Common myeloid progenitor, CD34-positive (primary cell): ENCODE measurements at regions not wholly inside any gene's neighbourhood (a gene's known extent, or its start where the extent isn't known, plus 50 kb on each side); places are given as distances from the start of the nearest gene placed in this dataset.

Source experiments
- CTCF ChIA-PET: fragments of 350-600 bp; sonication (Branson Sonifier 250); formaldehyde crosslinking; loops from one replicate; lab custom pipeline; 2021; ENCODE audit warnings: antibody characterized with exemption; lab: Charles Lee
- POLR2A ChIA-PET: fragments of 350-600 bp; sonication (Branson Sonifier 250); formaldehyde crosslinking; loops from one replicate; lab custom pipeline; 2021; ENCODE audit warnings: antibody characterized with exemption; lab: Charles Lee
- DNase-seq, 3 donors: peaks; one replicate each; pipeline versions ENCODE4 v3.0.0 to v3.0.0-alpha.2; 2013
- H3K27ac ChIP-seq, 2 experiments: 1 replicate in 1 of 2; 2 replicates in 1 of 2; pipeline ENCODE4 v1.7.0; 2013; ENCODE audit warnings: inconsistent platforms in 2 of 2, low read length in 2 of 2, mild to moderate bottlenecking in 2 of 2, low read depth in 1 of 2, moderate library complexity in 1 of 2; ENCODE audit not compliant: severe bottlenecking in 2 of 2, insufficient read depth in 1 of 2, poor library complexity in 1 of 2
- H3K27me3 ChIP-seq, 5 experiments: replicated peaks in 2 of 5; 1 replicate in 3 of 5; 2 replicates in 2 of 5; pipeline versions ENCODE4 v1.6.1 to v1.7.0; 2013; ENCODE audit warnings: low read length in 4 of 5, mild to moderate bottlenecking in 2 of 5, moderate library complexity in 2 of 5, inconsistent platforms in 1 of 5; ENCODE audit not compliant: insufficient read depth in 5 of 5, control insufficient read depth in 4 of 5
- H3K36me3 ChIP-seq, 4 experiments: 1 replicate in 2 of 4; 2 replicates in 2 of 4; pipeline versions ENCODE4 v1.6.1 to v1.7.0; 2013; ENCODE audit warnings: low read length in 3 of 4, control low read depth in 1 of 4, mild to moderate bottlenecking in 1 of 4; ENCODE audit not compliant: control insufficient read depth in 4 of 4, insufficient read depth in 4 of 4
- H3K4me1 ChIP-seq, 4 experiments: 1 replicate in 3 of 4; 2 replicates in 1 of 4; pipeline versions ENCODE4 v1.6.1 to v1.7.1; 2013; ENCODE audit warnings: low read length in 3 of 4, mild to moderate bottlenecking in 3 of 4, control low read depth in 1 of 4, inconsistent platforms in 1 of 4, moderate library complexity in 1 of 4; ENCODE audit not compliant: control insufficient read depth in 4 of 4, insufficient read depth in 4 of 4; ENCODE audit errors: control extremely low read depth in 1 of 4
- H3K4me3 ChIP-seq, 7 experiments: 1 replicate in 4 of 7; 2 replicates in 3 of 7; pipeline versions ENCODE4 v1.5.1 to v1.7.0; 2013; ENCODE audit warnings: mild to moderate bottlenecking in 7 of 7, low read length in 6 of 7, moderate library complexity in 6 of 7, inconsistent platforms in 2 of 7, low read depth in 2 of 7, control low read depth in 1 of 7; ENCODE audit not compliant: insufficient read depth in 4 of 7, control insufficient read depth in 1 of 7; ENCODE audit errors: extremely low read depth in 1 of 7
- H3K9me3 ChIP-seq, 5 experiments: 1 replicate in 4 of 5; 2 replicates in 1 of 5; pipeline versions ENCODE4 v1.6.1 to v1.7.1; 2013; ENCODE audit warnings: low read length in 4 of 5, mild to moderate bottlenecking in 2 of 5, inconsistent platforms in 1 of 5, low read depth in 1 of 5, moderate library complexity in 1 of 5; ENCODE audit not compliant: control insufficient read depth in 4 of 5, insufficient read depth in 2 of 5; ENCODE audit errors: control extremely low read depth in 1 of 5
- WGBS: methylation state at CpG from one replicate; pipeline ENCODE4 v1.1.5; 2013; ENCODE audit not compliant: insufficient coverage; 5-methylcytosine and 5-hydroxymethylcytosine counted together

DNA sequence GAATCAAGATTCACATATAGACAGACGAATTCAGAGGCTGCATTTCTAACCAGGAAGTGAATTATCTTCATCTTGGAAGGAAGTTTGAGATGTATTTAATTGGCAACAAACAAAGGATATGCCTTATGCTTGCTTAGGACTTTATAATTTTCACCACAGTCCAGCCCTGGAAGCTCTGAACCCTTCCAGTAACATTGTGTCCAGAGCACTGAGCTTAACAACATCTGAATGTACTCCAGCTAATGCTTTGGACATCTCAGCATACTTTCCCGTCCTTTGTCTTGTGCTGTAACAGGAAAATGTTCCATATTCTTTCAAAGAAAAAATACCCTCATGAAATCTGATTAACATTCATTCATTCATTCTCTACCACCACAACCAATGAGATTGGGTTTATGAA is 136.3 kb upstream of the SPATS2L start:
- CTCF ChIA-PET = no interaction called here
- POLR2A ChIA-PET = no interaction called here
- Histone ChIP-seq H3K27me3 (no peaks in the 10 kb centered on the region), H3K4me3 (no peak overlapping the region), H3K9me3 (peaks cover 0 to 7% (median 4%) of the 10 kb centered on the region in 5 experiments), H3K4me1 (no peaks in the 10 kb centered on the region), H3K36me3 (no peaks in the 10 kb centered on the region), H3K27ac (no peak overlapping the region)
- 100% methylated on average over 1 of the region's 2 CpGs for WGBS
- DNase-seq = no peak

DNA sequence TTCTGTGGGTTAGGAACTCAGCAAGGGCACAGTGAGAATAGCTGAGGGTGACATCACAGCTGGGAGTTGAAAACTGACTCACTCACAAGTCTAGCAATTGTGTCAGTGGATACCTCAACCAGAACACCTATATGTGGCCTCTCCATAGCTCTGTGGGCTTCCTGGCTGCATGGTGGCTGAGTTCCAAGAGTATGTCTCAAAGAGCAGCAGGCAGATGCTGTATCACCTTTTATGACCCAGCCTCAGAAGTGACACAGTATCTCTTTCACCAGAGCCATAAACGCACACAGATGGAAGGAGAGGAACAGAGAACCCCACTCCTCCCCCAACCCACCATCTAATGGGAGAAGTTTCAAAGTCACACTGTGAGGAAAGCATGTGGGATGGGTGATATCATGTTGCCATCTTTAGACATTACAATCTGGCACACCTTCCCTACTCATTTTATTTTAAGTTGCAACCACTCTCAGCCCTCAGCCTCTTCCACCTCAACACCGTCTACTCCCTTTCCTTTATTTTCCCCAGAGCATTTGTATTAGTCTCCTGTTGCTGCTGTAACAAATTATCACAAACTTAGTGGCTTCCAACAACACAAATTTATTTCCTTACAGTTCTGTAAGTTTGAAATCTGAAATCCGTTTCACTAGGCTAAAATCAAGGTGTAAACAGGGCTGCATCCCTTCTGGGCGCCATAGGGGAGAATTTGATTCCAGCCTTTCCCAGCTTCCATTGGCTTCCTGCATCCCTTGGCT is 134.6 kb upstream of the SPATS2L start:
- no peak overlapping the region for H3K27ac ChIP-seq
- ChIA-PET CTCF (no interaction called here), POLR2A (no interaction called here)
- H3K4me1 ChIP-seq = no peaks in the 10 kb centered on the region
- H3K36me3 ChIP-seq = no peaks in the 10 kb centered on the region
- 96% methylated on average over 3 of the region's 4 CpGs for WGBS
- H3K9me3 ChIP-seq = peaks cover 0 to 3% (median 0%) of the 10 kb centered on the region in 5 experiments
- H3K27me3 ChIP-seq = no peaks in the 10 kb centered on the region
- no peak overlapping the region for H3K4me3 ChIP-seq
- DNase-seq = no peak

DNA sequence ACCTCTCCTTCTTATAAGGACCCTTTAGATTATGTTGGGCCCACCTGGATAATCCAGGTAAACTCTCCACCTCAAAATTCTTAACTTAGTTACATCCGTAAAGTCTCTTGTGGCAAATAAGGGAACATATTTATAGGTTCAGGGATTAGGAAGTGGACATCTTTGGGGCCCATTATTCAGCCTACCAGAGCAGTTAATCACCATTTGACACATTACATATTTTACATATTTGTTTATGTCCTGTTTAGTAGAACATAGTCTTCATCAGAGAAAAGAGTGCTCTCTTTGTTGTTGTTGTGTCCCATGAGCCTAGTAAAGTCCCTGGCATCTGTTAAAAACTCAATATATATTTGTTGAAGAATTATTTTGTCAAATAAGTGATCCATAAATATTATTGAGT is 134.0 kb upstream of the SPATS2L start:
- Histone ChIP-seq H3K4me3 (no peak overlapping the region), H3K27me3 (no peaks in the 10 kb centered on the region), H3K9me3 (peaks cover 0 to 3% (median 0%) of the 10 kb centered on the region in 5 experiments), H3K36me3 (no peaks in the 10 kb centered on the region), H3K4me1 (no peaks in the 10 kb centered on the region), H3K27ac (no peak overlapping the region)
- ChIA-PET CTCF (no interaction called here), POLR2A (no interaction called here)
- WGBS = no CpG with 5 or more reads among the region's 1 CpG
- DNase-seq = no peak

DNA sequence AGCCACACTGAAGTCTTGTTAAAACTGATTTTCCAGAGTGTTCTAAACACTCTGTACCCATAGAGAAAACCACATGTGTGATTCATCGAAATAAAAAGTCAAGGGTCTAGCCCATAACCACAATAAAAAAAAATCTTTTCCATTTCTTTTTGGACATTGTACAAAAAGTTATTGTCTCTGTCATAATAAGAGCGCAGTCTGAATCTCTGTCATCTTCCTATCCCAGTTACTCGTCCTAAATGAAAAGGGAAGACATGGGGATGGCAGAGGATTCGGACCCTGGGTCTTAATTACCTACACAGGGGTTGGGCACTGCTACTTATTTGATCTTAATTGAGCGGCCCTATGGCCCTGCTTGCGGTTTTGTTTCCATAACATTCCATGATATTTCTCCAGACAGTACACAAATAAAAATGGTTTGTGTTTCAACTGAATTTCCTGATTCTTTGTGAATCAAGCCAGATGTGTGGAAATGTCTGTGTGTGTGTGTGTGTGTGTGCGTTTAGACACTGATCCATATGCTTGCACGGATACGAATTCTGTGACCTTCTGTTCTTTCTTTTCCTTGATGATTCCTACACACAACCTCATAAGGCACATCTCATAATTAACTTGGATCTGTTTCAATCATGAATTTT is 133.4 kb upstream of the SPATS2L start:
- Histone ChIP-seq H3K4me1 (no peaks in the 10 kb centered on the region), H3K27ac (no peak overlapping the region), H3K27me3 (peaks cover 0 to under 1% (median 0%) of the 10 kb centered on the region in 5 experiments), H3K4me3 (no peak overlapping the region), H3K36me3 (no peaks in the 10 kb centered on the region), H3K9me3 (peaks cover 0 to 3% (median 0%) of the 10 kb centered on the region in 5 experiments)
- ChIA-PET CTCF (no interaction called here), POLR2A (no interaction called here)
- WGBS = 100% methylated on average over 2 of the region's 9 CpGs
- DNase-seq = no peak

DNA sequence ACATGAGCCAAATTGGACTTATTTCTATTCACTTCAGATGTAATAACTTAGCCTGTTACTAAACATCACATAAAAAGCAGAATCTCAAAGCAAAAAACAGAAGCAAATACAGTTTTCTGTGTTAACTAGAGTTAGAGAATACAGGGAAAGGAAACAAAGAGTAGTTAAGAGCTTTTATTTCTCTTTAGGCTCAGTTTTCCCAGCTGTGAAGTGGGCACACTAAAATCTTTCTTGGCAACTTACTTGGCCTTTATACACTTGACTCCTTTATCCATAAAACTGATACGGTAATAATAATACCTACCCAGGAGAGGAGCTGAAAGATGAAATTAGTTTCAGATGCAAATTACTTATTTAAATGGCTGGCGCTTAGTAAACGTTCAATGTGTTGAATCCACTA is 132.8 kb upstream of the SPATS2L start:
- no CpG with 5 or more reads among the region's 3 CpGs for WGBS
- no peaks in the 10 kb centered on the region for H3K4me1 ChIP-seq
- H3K36me3 ChIP-seq = no peaks in the 10 kb centered on the region
- peaks cover 0 to 4% (median 0%) of the 10 kb centered on the region in 5 experiments for H3K27me3 ChIP-seq
- H3K4me3 ChIP-seq = no peak overlapping the region
- POLR2A ChIA-PET = no interaction called here
- no peak overlapping the region for H3K27ac ChIP-seq
- H3K9me3 ChIP-seq = peaks cover 0 to 3% (median 0%) of the 10 kb centered on the region in 5 experiments
- CTCF ChIA-PET = interaction anchor here (1.0 kb wide), 1 partner anchor 9 kb away, joined by 3 read pairs; no protein-coding TSS in a partner anchor
- no peak for DNase-seq

DNA sequence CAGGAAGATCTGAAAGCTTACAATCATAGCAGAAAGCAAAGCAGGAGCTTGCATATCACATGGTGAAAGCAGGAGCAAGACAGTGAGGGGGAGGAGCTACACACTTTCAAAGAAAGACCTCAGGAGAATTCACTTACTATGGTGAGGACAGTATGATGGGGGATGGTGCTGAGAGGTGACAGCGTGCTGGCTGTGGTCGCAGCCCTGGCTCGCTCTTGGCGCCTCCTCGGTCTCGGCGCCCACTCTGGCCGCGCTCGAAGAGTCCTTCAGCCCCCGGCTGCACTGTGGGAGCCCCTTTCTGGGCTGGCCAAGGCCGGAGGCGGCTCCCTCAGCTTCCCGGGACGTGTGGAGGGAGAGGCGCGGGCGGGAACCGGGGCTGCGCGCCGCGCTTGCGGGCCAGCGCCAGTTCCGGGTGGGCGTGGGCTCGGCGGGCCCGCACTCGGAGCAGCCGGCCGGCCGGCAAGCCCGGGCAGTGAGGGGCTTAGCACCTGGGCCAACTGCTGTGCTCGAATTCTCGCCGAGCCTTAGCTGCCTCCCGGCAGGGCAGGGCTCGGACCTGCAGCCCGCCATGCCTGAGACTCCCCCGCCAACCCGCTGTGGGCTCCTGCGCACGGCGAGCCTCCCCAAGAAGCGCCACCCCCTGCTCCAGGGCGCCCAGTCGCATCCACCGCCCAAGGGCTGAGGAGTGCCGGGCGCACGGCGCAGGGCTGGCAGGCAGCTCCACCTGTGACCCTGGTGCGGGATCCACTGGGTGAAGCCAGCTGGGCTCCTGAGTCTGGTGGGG is 131.9 kb upstream of the SPATS2L start:
- Histone ChIP-seq H3K9me3 (peaks cover 0 to 3% (median 0%) of the 10 kb centered on the region in 5 experiments), H3K36me3 (no peaks in the 10 kb centered on the region), H3K4me1 (no peaks in the 10 kb centered on the region), H3K27ac (no peak overlapping the region), H3K27me3 (peaks cover 0 to 5% (median 0%) of the 10 kb centered on the region in 5 experiments), H3K4me3 (no peak overlapping the region)
- WGBS = 99% methylated on average over 46 of the region's 55 CpGs
- no peak for DNase-seq
- CTCF ChIA-PET = interaction anchor here (1.0 kb wide), 1 partner anchor 8 kb away, joined by 3 read pairs; no protein-coding TSS in a partner anchor
- POLR2A ChIA-PET = no interaction called here
